ENCODE measurements at regions not wholly inside any gene's neighbourhood (a gene's known extent, or its start where the extent isn't known, plus 50 kb on each side); places are given as distances from the start of the nearest gene placed in this dataset.

- TF ChIP-seq CTCF (IDR thresholded peaks at IDR 0.05 in 2 of 3, conservative IDR thresholded peaks at IDR 0.05 in 1 of 3; ENCODE audit: borderline replicate concordance in 1 of 3, insufficient read depth in 1 of 3, low read depth in 2 of 3, low read length in 2 of 3) (no peak), CEBPB (IDR thresholded peaks at IDR 0.05; ENCODE audit: low read depth) (peak; percentile 91), ATF3 (IDR thresholded peaks at IDR 0.05) (no peak; the same call in 1 of the 2 replicates)
These were observed 119.7 kb upstream of the ZNF648 start for GRCh38 chr1:182181167-182181572.

Measured in HCT116 (cell line).